Tibial nerve (tissue), 4 donors: ENCODE measurements at regions not wholly inside any gene's neighbourhood (a gene's known extent, or its start where the extent isn't known, plus 50 kb on each side); places are given as distances from the start of the nearest gene placed in this dataset.

Experiments used
- CTCF ChIP-seq, 5 experiments: fragments of 200-600 bp in 3 of 5; fragments of 450-650 bp in 2 of 5; sonication (generic) in 3 of 5; IDR thresholded peaks; one replicate each; pipeline ENCODE4 v1.5.1; 2016 to 2019; ENCODE audit warnings: antibody characterized with exemption in 5 of 5, mild to moderate bottlenecking in 3 of 5, moderate library complexity in 2 of 5
- EP300 ChIP-seq, 2 donors: sonication (generic); formaldehyde crosslinking; IDR thresholded peaks; one replicate each; pipeline ENCODE4 v1.6.1; 2017; ENCODE audit warnings: antibody characterized with exemption in 2 of 2, mild to moderate bottlenecking in 1 of 2
- POLR2A ChIP-seq, 2 donors: fragments of 450-650 bp; IDR thresholded peaks; one replicate each; pipeline ENCODE4 v1.6.1; 2017; ENCODE audit warnings: antibody characterized with exemption in 2 of 2, mild to moderate bottlenecking in 2 of 2, moderate library complexity in 2 of 2

GRCh38 chr1:101741910-101742309, 254.8 kb downstream of the OLFM3 start:
- TF ChIP-seq CTCF (IDR thresholded peaks at IDR 0.05) (no peak), EP300 (IDR thresholded peaks at IDR 0.05) (no peak), POLR2A (IDR thresholded peaks at IDR 0.05) (no peak)
